ENCODE measurements at regions not wholly inside any gene's neighbourhood (a gene's known extent, or its start where the extent isn't known, plus 50 kb on each side); places are given as distances from the start of the nearest gene placed in this dataset.

DNA sequence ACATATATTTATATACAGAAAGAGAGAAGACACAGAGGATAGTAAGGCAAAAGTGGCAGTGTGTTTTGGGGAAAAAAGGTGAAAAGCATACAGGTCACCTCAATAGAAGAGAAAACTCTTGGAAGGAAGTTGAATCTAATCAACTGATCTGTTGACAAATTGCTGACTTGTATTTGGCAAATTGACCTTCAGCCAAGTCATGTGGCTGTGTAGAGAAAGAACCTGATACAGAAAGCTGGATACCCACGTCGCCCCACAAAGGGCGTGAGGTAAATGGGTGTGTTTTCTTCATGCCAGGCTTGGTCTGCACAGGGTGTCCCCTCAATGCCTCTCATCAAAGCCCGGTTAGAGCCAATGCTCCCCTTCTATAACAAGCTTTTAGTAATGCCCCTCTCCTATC, 230.0 kb upstream of the KLHL29 start:
- DNase-seq (ENCODE audit: low read depth), result no peak
- TF ChIP-seq, protein P1, sequence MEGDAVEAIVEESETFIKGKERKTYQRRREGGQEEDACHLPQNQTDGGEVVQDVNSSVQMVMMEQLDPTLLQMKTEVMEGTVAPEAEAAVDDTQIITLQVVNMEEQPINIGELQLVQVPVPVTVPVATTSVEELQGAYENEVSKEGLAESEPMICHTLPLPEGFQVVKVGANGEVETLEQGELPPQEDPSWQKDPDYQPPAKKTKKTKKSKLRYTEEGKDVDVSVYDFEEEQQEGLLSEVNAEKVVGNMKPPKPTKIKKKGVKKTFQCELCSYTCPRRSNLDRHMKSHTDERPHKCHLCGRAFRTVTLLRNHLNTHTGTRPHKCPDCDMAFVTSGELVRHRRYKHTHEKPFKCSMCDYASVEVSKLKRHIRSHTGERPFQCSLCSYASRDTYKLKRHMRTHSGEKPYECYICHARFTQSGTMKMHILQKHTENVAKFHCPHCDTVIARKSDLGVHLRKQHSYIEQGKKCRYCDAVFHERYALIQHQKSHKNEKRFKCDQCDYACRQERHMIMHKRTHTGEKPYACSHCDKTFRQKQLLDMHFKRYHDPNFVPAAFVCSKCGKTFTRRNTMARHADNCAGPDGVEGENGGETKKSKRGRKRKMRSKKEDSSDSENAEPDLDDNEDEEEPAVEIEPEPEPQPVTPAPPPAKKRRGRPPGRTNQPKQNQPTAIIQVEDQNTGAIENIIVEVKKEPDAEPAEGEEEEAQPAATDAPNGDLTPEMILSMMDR (IDR thresholded peaks at IDR 0.05; ENCODE audit: insufficient read depth, low read depth, low read length, missing control alignments), result no peak
- no peak overlapping the region for H3K4me3 ChIP-seq (ENCODE audit: low read length)

DNA sequence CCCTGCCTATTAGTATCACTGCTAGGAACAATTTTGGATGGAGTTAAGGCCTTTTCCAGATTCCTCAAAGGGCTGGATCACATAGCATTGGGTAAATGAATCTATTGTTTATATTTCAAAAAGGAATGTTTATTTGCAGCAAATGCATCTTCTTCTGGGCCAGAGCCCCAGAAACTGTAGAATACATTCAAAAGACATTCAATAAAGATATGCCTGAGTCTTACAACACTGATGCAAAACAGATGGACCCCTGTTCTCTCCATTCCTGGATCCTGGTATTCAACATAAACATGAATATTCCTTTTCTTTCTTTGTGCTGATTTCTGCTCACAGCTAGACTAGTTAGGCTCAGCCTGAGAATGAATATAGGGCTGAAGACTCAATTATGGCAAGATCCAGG, 227.2 kb upstream of the KLHL29 start:
- TF ChIP-seq, protein P1 (IDR thresholded peaks at IDR 0.05; ENCODE audit: insufficient read depth, low read depth, low read length, missing control alignments), result no peak
- H3K4me3 ChIP-seq (ENCODE audit: low read length), result no peak overlapping the region
- no peak for DNase-seq (ENCODE audit: low read depth)

DNA sequence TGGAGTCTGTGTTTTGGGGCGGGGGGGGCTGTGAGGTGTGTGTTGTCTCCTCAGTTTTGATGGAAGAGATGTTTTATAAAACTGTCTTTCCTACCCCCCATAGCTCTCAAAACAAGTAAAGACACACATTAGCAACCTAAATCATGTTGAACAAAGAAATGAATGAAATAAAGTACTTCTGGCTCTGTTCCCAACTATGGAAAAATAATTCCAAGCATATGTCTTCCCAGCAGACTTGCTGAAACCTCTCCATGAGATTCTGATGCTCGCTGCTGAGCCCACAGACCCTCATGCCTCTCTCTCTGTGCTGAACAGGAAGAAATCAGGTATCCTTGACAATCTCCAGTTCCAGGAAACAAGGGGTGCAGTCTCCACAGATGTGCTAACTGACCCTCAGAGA, 226.7 kb upstream of the KLHL29 start:
- no peak overlapping the region for H3K4me3 ChIP-seq (ENCODE audit: low read length)
- TF ChIP-seq, protein P1 (IDR thresholded peaks at IDR 0.05; ENCODE audit: insufficient read depth, low read depth, low read length, missing control alignments), result no peak
- no peak for DNase-seq (ENCODE audit: low read depth)

DNA sequence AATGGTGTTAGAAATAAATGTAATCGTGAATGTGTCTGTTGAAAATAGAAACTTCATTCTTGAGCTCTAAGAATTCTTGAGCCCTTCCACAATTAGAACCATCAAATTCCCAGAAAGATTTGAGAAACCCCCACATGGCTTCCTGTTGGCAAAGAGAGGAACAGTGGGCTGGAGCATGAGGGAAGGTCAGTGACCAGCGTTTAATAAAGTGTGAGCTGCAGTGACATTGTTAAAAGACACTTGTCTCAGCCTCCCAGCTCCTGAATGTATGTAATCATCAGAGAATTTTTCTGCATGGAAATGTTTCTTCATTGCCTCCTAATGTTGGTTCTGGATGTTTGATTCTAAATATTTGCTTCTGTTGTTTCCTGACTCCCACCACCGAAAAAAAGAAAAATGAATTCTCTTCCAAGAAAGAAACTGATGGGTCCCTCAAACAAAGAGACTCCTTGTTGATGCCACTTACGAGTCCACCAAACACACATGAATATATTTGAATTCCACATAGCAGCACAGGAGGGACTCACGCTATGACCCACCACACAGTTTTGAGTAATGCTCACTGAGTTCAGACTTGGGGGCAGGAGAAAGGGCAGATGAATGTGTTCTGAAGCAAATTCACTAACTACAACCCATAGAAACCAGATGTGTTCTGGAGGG, 225.1 kb upstream of the KLHL29 start:
- TF ChIP-seq, protein P1 (IDR thresholded peaks at IDR 0.05; ENCODE audit: insufficient read depth, low read depth, low read length, missing control alignments), result no peak
- H3K4me3 ChIP-seq (ENCODE audit: low read length), result no peak overlapping the region
- DNase-seq (ENCODE audit: low read depth), result no peak

DNA sequence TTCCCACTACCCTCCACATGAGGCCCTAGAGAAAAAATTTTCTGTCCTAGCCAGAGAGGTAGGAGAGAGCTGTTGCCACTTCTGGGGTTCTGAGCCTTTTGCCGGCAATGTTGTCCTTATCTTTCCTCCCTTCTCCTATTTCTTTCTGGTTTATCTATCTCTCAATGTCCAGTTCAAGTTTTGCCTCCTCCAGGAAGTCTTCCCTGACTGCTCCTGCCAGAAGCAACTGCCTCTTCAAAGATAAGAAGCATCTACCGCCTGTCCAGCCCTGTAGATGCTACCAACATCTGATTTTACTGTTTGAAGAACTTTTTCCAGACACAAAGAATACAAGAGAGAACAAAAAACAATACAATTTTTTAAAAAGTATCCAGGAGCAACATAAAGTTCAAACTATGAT, 220.8 kb upstream of the KLHL29 start:
- H3K4me3 ChIP-seq (ENCODE audit: low read length), result no peak overlapping the region
- TF ChIP-seq, protein P1 (IDR thresholded peaks at IDR 0.05; ENCODE audit: insufficient read depth, low read depth, low read length, missing control alignments), result no peak
- no peak for DNase-seq (ENCODE audit: low read depth)

DNA sequence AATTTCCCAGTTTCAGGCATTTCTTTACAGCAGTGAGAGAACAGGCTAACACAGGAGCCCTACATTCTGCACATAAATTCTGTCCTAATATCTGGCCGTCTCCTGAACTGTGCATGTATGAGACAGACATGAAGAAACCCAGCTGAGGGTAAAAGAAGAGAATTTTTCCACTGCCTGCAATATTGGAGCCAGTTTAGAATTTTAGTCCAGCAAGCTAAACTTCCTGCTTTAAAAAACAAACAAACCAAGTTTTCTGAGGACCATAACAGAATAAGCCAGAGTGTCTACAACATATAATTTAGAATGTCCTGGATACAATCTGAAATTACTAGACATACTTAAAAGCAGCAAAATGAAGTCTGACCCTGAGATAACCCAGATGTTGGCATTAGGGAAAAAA, 215.1 kb upstream of the KLHL29 start:
- H3K4me3 ChIP-seq (ENCODE audit: low read length), result no peak overlapping the region
- TF ChIP-seq, protein P1 (IDR thresholded peaks at IDR 0.05; ENCODE audit: insufficient read depth, low read depth, low read length, missing control alignments), result no peak
- no peak for DNase-seq (ENCODE audit: low read depth)

DNA sequence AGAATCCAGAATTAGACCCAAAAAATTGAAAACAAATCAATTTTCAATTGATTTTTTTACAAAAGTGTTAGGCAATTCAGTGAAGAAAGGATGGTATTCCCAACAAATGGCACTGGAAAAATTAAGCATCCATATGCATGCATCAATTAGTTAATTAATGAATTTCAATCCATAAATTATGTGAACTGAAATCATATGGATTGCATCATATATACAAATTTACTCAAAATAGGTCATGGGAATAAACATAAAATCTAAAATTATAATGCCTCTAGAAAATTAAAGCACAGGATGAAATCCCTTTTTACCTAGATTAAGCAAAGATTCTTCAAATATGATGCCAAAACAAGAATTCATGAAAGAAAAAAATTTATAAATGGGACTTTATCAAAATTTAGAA, 213.9 kb upstream of the KLHL29 start:
- TF ChIP-seq, protein P1 (IDR thresholded peaks at IDR 0.05; ENCODE audit: insufficient read depth, low read depth, low read length, missing control alignments), result no peak
- no peak overlapping the region for H3K4me3 ChIP-seq (ENCODE audit: low read length)
- DNase-seq (ENCODE audit: low read depth), result no peak

All from epithelial cell of esophagus (primary cell).